AG04449 (cell line): ENCODE measurements at regions not wholly inside any gene's neighbourhood (a gene's known extent, or its start where the extent isn't known, plus 50 kb on each side); places are given as distances from the start of the nearest gene placed in this dataset.

Experiments used
- CTCF ChIA-PET: fragments of 350-600 bp; formaldehyde crosslinking; extraction: SDS; loops from one replicate; lab custom pipeline; 2021; ENCODE audit warnings: antibody characterized with exemption; lab: Yijun Ruan, JAX
- POLR2A ChIA-PET: fragments of 400-600, 350-600 bp; formaldehyde crosslinking; extraction: SDS; loops from one replicate; lab custom pipeline; 2020; ENCODE audit warnings: antibody characterized with exemption, inconsistent platforms; lab: Yijun Ruan, JAX
- DNase-seq: peaks from one replicate; pipeline ENCODE4 v3.0.0-alpha.2; 2010; ENCODE audit warnings: low read depth, low spot score
- H3K4me3 ChIP-seq: 2 replicates; pipeline ENCODE4 v1.5.1; 2011; ENCODE audit warnings: low read depth, mild to moderate bottlenecking, control low read depth, low read length
- TF ChIP-seq, protein P1 (sequence below): IDR thresholded peaks from one replicate; pipeline ENCODE4 v1.5.1; 2011; ENCODE audit warnings: mild to moderate bottlenecking, moderate library complexity, low read length, control low read depth, inconsistent platforms; ENCODE audit not compliant: insufficient read depth; ENCODE audit errors: missing control alignments

GRCh38 chr9:99305124-99305523, 83.0 kb downstream of the SEC61B start:
- CTCF ChIA-PET = no interaction called here
- TF ChIP-seq, protein P1, sequence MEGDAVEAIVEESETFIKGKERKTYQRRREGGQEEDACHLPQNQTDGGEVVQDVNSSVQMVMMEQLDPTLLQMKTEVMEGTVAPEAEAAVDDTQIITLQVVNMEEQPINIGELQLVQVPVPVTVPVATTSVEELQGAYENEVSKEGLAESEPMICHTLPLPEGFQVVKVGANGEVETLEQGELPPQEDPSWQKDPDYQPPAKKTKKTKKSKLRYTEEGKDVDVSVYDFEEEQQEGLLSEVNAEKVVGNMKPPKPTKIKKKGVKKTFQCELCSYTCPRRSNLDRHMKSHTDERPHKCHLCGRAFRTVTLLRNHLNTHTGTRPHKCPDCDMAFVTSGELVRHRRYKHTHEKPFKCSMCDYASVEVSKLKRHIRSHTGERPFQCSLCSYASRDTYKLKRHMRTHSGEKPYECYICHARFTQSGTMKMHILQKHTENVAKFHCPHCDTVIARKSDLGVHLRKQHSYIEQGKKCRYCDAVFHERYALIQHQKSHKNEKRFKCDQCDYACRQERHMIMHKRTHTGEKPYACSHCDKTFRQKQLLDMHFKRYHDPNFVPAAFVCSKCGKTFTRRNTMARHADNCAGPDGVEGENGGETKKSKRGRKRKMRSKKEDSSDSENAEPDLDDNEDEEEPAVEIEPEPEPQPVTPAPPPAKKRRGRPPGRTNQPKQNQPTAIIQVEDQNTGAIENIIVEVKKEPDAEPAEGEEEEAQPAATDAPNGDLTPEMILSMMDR = no peak
- POLR2A ChIA-PET = no interaction called here

DNA sequence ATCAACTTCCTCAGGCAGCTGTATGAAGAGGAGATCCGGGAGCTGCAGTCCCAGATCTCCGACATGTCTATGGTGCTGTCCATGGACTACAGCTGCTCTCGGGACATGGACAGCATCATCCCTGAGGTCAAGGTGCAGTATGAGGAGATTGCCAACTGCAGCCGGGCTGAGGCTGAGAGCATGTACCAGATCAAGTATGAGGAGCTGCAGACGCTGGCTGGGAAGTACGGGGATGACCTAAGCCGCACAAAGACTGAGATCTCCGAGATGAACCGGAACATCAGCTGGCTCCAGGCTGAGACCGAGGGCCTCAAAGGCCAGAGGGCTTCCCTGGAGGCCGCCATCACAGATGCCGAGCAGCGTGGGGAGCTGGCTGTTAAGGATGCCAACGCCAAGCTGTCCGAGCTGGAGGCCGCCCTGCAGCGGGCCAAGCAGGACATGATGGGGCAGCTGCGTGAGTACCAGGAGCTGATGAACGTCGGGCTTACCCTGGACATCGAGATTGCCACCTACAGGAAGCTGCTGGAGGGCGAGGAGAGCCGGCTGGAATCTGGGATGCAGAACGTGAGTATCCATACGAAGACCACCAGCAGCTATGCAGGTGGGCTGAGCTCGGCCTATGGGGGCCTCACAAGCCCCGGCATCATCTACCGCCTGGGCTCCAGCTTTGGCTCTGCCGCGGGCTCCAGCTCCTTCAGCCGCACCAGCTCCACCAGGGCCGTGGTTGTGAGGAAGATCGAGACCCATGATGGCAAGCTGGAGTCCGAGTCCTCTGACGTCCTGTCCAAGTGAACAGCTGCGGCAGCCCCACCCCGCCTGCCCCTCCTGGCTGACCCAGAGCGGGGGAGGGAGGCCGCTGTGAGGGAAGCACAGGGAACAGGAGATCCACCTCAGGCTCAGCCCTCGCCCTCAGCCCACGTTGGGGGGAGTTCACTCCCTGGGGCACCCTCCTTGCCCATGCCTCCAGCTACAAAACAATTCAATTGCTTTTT, 84.0 kb downstream of the SEC61B start:
- DNase-seq = no peak
- TF ChIP-seq, protein P1 = no peak
- CTCF ChIA-PET = no interaction called here
- H3K4me3 ChIP-seq = no peak overlapping the region
- POLR2A ChIA-PET = no interaction called here

More at GRCh38 chr9:99305124-99305523, 83.0 kb downstream of the SEC61B start:
- no peak overlapping the region for H3K4me3 ChIP-seq
- DNase-seq = no peak

DNA sequence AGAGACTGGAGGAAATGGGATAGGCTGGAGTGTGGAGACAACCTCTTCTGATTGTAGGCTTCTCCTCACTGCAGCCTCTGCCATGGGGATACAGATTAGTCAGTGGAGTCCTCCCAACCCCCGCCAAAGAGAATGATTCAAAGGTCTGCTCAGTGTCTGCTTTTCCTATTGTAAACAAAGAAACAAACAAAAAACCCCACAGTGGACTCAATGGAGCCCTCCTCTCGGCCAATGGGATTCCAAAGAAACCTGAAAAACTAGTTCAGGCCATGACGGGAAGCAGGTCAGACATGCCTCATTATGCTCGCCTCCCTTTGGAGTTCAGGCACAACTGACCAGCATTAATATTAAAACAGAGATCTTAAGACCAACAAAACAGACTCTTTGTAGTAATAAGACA, 85.8 kb downstream of the SEC61B start:
- no peak for DNase-seq
- TF ChIP-seq, protein P1 = no peak
- ChIA-PET POLR2A (no interaction called here), CTCF (no interaction called here)
- no peak overlapping the region for H3K4me3 ChIP-seq

GRCh38 chr9:99309141-99309939, 87.3 kb downstream of the SEC61B start:
- TF ChIP-seq, protein P1 = no peak
- POLR2A ChIA-PET = no interaction called here
- H3K4me3 ChIP-seq = no peak overlapping the region
- CTCF ChIA-PET = no interaction called here
- no peak for DNase-seq

GRCh38 chr9:99312736-99313135, 90.7 kb downstream of the SEC61B start:
- POLR2A ChIA-PET = interaction anchor here (0.6 kb wide), 1 partner anchor 339 kb away, joined by 3 read pairs; no protein-coding TSS in a partner anchor
- CTCF ChIA-PET = no interaction called here
- DNase-seq = no peak
- TF ChIP-seq, protein P1 = no peak
- no peak overlapping the region for H3K4me3 ChIP-seq

- DNase-seq = no peak
- POLR2A ChIA-PET = no interaction called here
Observed at GRCh38 chr9:99319048-99319447, 97.0 kb downstream of the SEC61B start.

More at GRCh38 chr9:99319048-99319447, 97.0 kb downstream of the SEC61B start:
- CTCF ChIA-PET = no interaction called here
- H3K4me3 ChIP-seq = no peak overlapping the region
- TF ChIP-seq, protein P1 = no peak
